GM12891 (cell line): ENCODE measurements at regions not wholly inside any gene's neighbourhood (a gene's known extent, or its start where the extent isn't known, plus 50 kb on each side); places are given as distances from the start of the nearest gene placed in this dataset.

Experiments
- DNase-seq: peaks from one replicate; pipeline ENCODE4 v3.0.0; 2011; ENCODE audit warnings: low spot score; ENCODE audit not compliant: insufficient read length
- FAIRE-seq: peaks from 2 replicates; lab custom pipeline; 2011; peaks lifted over from hg19 to GRCh38; lab: Jason Lieb, UNC
- PAX5 ChIP-seq: IDR thresholded peaks from 2 replicates; pipeline ENCODE4 v1.6.1; 2011; ENCODE audit warnings: low read length, moderate library complexity, mild to moderate bottlenecking; ENCODE audit not compliant: insufficient read depth, severe bottlenecking
- POLR2A ChIP-seq: IDR thresholded peaks from 2 replicates; pipeline ENCODE4 v1.6.1; 2011; ENCODE audit warnings: low read depth, low read length, control low read depth
- POLR2AphosphoS5 ChIP-seq: IDR thresholded peaks from 2 replicates; pipeline ENCODE4 v1.6.1; 2011; ENCODE audit warnings: low read depth, low read length, control low read depth
- POU2F2 ChIP-seq: IDR thresholded peaks from 2 replicates; pipeline ENCODE4 v1.6.1; 2011; ENCODE audit warnings: low read depth, mild to moderate bottlenecking, control low read depth, low read length, moderate library complexity
- SPI1 ChIP-seq: IDR thresholded peaks from 2 replicates; pipeline ENCODE4 v1.6.1; 2011; ENCODE audit warnings: low read depth, low read length, control low read depth
- TAF1 ChIP-seq: IDR thresholded peaks from 2 replicates; pipeline ENCODE4 v1.6.1; 2011; ENCODE audit warnings: low read depth, low read length, control low read depth

DNA sequence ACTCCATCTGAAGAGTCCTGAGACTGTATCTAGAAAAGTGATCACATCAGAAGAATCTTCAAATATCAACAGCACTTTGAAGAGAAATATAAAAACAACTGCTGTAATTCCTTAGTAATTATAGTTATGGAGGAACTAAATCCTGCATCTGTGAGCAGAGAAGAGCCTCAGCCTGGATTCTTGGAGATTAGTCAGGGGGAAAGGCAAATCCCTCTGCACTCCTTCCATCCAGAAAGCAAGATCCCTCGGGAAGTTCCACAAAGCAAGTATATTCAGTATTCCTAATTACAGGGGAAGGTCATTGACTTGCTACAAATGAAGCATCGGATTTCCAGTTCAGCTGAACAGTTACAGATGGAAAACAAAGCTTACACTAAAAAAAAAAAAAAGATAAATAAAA lies 256.6 kb upstream of the IPO5 start:
- no peak for DNase-seq
- TF ChIP-seq POU2F2, result no peak
- no peak for TF ChIP-seq POLR2AphosphoS5
- TF ChIP-seq TAF1, result no peak
- TF ChIP-seq POLR2A, result no peak
- TF ChIP-seq SPI1, result no peak
- TF ChIP-seq PAX5, result no peak
- no peak for FAIRE-seq

GRCh38 chr13:97700306-97700848 lies 253.1 kb upstream of the IPO5 start:
- FAIRE-seq (no peak), DNase-seq (no peak)
- TF ChIP-seq POLR2A, result no peak
- no peak for TF ChIP-seq POLR2AphosphoS5
- TF ChIP-seq PAX5, result no peak
- no peak for TF ChIP-seq TAF1
- no peak for TF ChIP-seq SPI1
- no peak for TF ChIP-seq POU2F2

- no peak for FAIRE-seq
Measured at GRCh38 chr13:97702614-97703013, 250.9 kb upstream of the IPO5 start.

GRCh38 chr13:97710797-97711196 lies 242.7 kb upstream of the IPO5 start:
- TF ChIP-seq SPI1 (no peak), PAX5 (no peak), POU2F2 (no peak), TAF1 (no peak), POLR2AphosphoS5 (no peak), POLR2A (no peak)
- DNase-seq (no peak), FAIRE-seq (no peak)

More at GRCh38 chr13:97702614-97703013, 250.9 kb upstream of the IPO5 start:
- TF ChIP-seq POLR2A (no peak), POU2F2 (no peak), SPI1 (no peak), PAX5 (no peak), POLR2AphosphoS5 (no peak)
- DNase-seq, result no peak

DNA sequence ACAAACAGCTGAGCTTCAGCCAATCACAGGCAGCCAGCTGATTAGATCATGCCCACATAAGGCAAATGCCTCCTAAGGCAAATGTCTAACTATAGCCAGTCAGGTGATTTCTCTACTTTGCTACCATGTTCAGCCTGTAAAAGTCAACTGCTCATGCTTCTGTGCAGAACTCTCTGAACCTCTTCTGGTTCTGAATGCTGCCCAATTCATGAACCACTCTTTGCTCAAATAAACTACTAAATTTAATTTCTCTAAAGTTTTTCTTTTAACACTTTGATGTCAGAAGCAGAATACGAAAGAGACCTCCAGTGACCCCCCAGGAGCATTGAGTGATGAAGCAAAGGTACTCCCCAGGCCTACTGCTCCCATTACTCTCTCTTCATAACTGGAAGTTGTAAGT lies 240.7 kb upstream of the IPO5 start:
- FAIRE-seq, result no peak

GRCh38 chr13:97715763-97716162 lies 237.7 kb upstream of the IPO5 start:
- no peak for DNase-seq
- no peak for TF ChIP-seq POLR2A
- no peak for TF ChIP-seq PAX5
- TF ChIP-seq SPI1, result no peak
- no peak for TF ChIP-seq POLR2AphosphoS5
- TF ChIP-seq POU2F2, result no peak
- no peak for TF ChIP-seq TAF1
- FAIRE-seq, result no peak

More for the DNA sequence above, 240.7 kb upstream of the IPO5 start:
- DNase-seq, result no peak
- TF ChIP-seq POLR2A, result no peak
- TF ChIP-seq PAX5, result no peak
- TF ChIP-seq POLR2AphosphoS5, result no peak
- TF ChIP-seq POU2F2, result no peak

GRCh38 chr13:97716746-97717145 lies 236.7 kb upstream of the IPO5 start:
- no peak for FAIRE-seq
- TF ChIP-seq PAX5 (no peak), POU2F2 (no peak), POLR2A (no peak), POLR2AphosphoS5 (no peak), TAF1 (no peak), SPI1 (no peak)
- no peak for DNase-seq

GRCh38 chr13:97719736-97720135 lies 233.7 kb upstream of the IPO5 start:
- DNase-seq (no peak), FAIRE-seq (no peak)
- TF ChIP-seq POLR2A (no peak), TAF1 (no peak), SPI1 (no peak)

DNA sequence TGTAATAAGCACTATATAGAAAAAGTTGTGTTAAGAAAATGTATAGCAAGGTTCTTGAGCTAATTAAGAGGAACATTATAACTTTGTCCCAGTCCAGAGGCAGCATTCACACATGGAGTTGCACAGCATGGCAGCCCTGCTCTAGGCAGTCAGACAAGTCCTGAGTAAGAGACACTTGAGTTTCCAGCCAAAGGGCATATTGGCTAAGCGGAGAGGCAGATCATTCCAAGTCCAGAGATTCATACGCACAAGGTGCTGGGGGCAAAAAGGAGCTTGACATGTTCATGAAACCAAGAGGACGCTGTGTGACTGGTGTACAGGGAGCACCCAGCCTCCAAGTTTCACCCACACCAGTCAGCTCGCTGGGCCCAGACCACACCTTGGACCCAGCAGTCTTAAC lies 232.6 kb upstream of the IPO5 start:
- DNase-seq (no peak), FAIRE-seq (no peak)
- TF ChIP-seq TAF1 (no peak), SPI1 (no peak), POU2F2 (no peak), POLR2AphosphoS5 (no peak), POLR2A (no peak), PAX5 (no peak)

- DNase-seq (no peak), FAIRE-seq (no peak)
- TF ChIP-seq SPI1 (no peak), PAX5 (no peak), TAF1 (no peak), POLR2A (no peak), POU2F2 (no peak), POLR2AphosphoS5 (no peak)
Measured at GRCh38 chr13:97723655-97724054, 229.8 kb upstream of the IPO5 start.

DNA sequence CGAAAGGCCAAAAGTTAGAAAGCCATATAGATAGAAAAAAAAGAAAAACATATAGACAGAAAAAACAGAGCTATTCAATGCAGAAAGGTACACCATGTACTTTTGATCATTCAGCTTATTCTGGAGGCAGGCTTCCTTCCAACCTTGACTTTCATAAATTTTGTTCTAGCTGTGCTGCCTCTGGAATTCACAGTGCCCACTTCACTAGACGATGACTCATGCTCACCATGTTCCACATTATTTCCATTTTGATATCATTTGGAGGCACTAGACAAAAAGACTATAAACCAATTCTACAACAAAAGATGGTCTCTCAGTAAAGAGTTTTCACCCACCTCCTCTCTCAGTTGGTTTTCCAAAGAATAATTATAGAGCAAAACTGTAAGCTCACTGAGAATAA lies 229.0 kb upstream of the IPO5 start:
- no peak for FAIRE-seq
- TF ChIP-seq POLR2AphosphoS5 (no peak), POLR2A (no peak), TAF1 (no peak), SPI1 (no peak), POU2F2 (no peak), PAX5 (no peak)
- DNase-seq, result no peak
